Stimulated activated CD8-positive, alpha-beta memory T cell treated with anti-CD3 and anti-CD28 coated beads, Interleukin-4, amount 100 ng/mL, for 48 hours (primary cell): ENCODE measurements at regions not wholly inside any gene's neighbourhood (a gene's known extent, or its start where the extent isn't known, plus 50 kb on each side); places are given as distances from the start of the nearest gene placed in this dataset.

Experiments
- DNase-seq: peaks from one replicate; pipeline ENCODE4 v3.0.0-alpha.2; 2020

- DNase-seq: no peak
Measured at GRCh38 chr12:46462641-46463355, 90.2 kb upstream of the SLC38A2 start.

GRCh38 chr12:46461907-46462640 lies 89.5 kb upstream of the SLC38A2 start:
- DNase-seq: no peak

GRCh38 chr12:46461459-46461858 lies 88.9 kb upstream of the SLC38A2 start:
- DNase-seq: no peak

GRCh38 chr12:46460682-46461210 lies 88.2 kb upstream of the SLC38A2 start:
- peak; percentile 29 for DNase-seq

GRCh38 chr12:46459861-46460545 lies 87.4 kb upstream of the SLC38A2 start:
- DNase-seq: no peak

- DNase-seq: peak; percentile 45
Measured at GRCh38 chr12:46459111-46459510, 86.5 kb upstream of the SLC38A2 start.

GRCh38 chr12:46458500-46459102 lies 86.0 kb upstream of the SLC38A2 start:
- DNase-seq: no peak

GRCh38 chr12:46457958-46458357 lies 85.4 kb upstream of the SLC38A2 start:
- DNase-seq: no peak

GRCh38 chr12:46456356-46457334 lies 84.1 kb upstream of the SLC38A2 start:
- DNase-seq: no peak

- DNase-seq: no peak
Measured at GRCh38 chr12:46455648-46456352, 83.2 kb upstream of the SLC38A2 start.

GRCh38 chr12:46454981-46455380 lies 82.4 kb upstream of the SLC38A2 start:
- DNase-seq: no peak

- DNase-seq: no peak
Measured at GRCh38 chr12:46453428-46453827, 80.9 kb upstream of the SLC38A2 start.

GRCh38 chr12:46452776-46453175 lies 80.2 kb upstream of the SLC38A2 start:
- DNase-seq: no peak

- DNase-seq: no peak
Measured at GRCh38 chr12:46452061-46452615, 79.6 kb upstream of the SLC38A2 start.

GRCh38 chr12:46451276-46452021 lies 78.9 kb upstream of the SLC38A2 start:
- DNase-seq: no peak

- no peak for DNase-seq
Measured at GRCh38 chr12:46450279-46450748, 77.7 kb upstream of the SLC38A2 start.

GRCh38 chr12:46449856-46450255 lies 77.3 kb upstream of the SLC38A2 start:
- DNase-seq: no peak

GRCh38 chr12:46449316-46449715 lies 76.7 kb upstream of the SLC38A2 start:
- DNase-seq: no peak

- DNase-seq: no peak
Measured at GRCh38 chr12:46446645-46447044, 74.1 kb upstream of the SLC38A2 start.
